H1 (cell line): ENCODE measurements at regions not wholly inside any gene's neighbourhood (a gene's known extent, or its start where the extent isn't known, plus 50 kb on each side); places are given as distances from the start of the nearest gene placed in this dataset.

Experiments
- CTCF ChIA-PET: fragments of 300-600 bp; sonication (Branson Sonifier 250); formaldehyde crosslinking; loops from one replicate; lab custom pipeline; 2021; ENCODE audit not compliant: partially characterized antibody; lab: Charles Lee
- POLR2A ChIA-PET: fragments of 300-600 bp; sonication (Branson Sonifier 250); formaldehyde crosslinking; loops from one replicate; lab custom pipeline; 2021; ENCODE audit warnings: inconsistent platforms; ENCODE audit not compliant: partially characterized antibody; lab: Charles Lee
- DNase-seq, 2 experiments: peaks; one replicate each; pipeline versions ENCODE4 v3.0.0 to v3.0.0-alpha.2; 2010 to 2022; ENCODE audit warnings: low spot score in 2 of 2, low read depth in 1 of 2, mixed read lengths in 1 of 2
- FAIRE-seq: peaks from 2 replicates; lab custom pipeline; 2011; peaks lifted over from hg19 to GRCh38; lab: Jason Lieb, UNC
- H2AFZ ChIP-seq: 2 replicates; pipeline ENCODE4 v1.8.1; 2012; ENCODE audit warnings: low read length, inconsistent platforms
- H2AK5ac ChIP-seq: 2 replicates; pipeline ENCODE4 v1.6.1; 2013; ENCODE audit warnings: low read depth, low read length
- H2BK120ac ChIP-seq: replicated peaks from 2 replicates; pipeline ENCODE3; 2013; ENCODE audit warnings: low read depth, low read length, inconsistent platforms
- H2BK12ac ChIP-seq: 2 replicates; pipeline ENCODE4 v1.6.1; 2013; ENCODE audit warnings: low read depth, low read length
- H2BK15ac ChIP-seq: 2 replicates; pipeline ENCODE4 v1.6.1; 2013; ENCODE audit warnings: low read length
- H2BK20ac ChIP-seq: 2 replicates; pipeline ENCODE4 v1.6.1; 2013; ENCODE audit warnings: low read length
- H2BK5ac ChIP-seq: 2 replicates; pipeline ENCODE4 v1.6.1; 2013; ENCODE audit warnings: low read depth, low read length
- H3K14ac ChIP-seq: 2 replicates; pipeline ENCODE4 v1.6.1; 2013; ENCODE audit warnings: inconsistent platforms; ENCODE audit not compliant: insufficient read length
- H3K18ac ChIP-seq: 2 replicates; pipeline ENCODE4 v1.6.1; 2013; ENCODE audit warnings: low read length; ENCODE audit errors: extremely low read depth
- H3K23ac ChIP-seq: 2 replicates; pipeline ENCODE4 v1.6.1; 2013; ENCODE audit warnings: inconsistent platforms; ENCODE audit not compliant: insufficient read length
- H3K23me2 ChIP-seq: 2 replicates; pipeline ENCODE4 v1.6.1; 2013; ENCODE audit warnings: low read depth, low read length
- H3K27ac ChIP-seq: 2 replicates; pipeline ENCODE4 v1.6.1; 2011; ENCODE audit warnings: low read depth, low read length, inconsistent platforms
- H3K27me3 ChIP-seq, 4 experiments: replicated peaks in 1 of 4; 1 replicate in 1 of 4; 2 replicates in 3 of 4; pipeline versions ENCODE4 v1.6.1 to v1.8.1; 2011 to 2013; ENCODE audit warnings: low read length in 3 of 4, mild to moderate bottlenecking in 3 of 4, inconsistent platforms in 2 of 4, mixed read lengths in 2 of 4, moderate library complexity in 1 of 4; ENCODE audit not compliant: control insufficient read depth in 3 of 4, insufficient read depth in 3 of 4; ENCODE audit errors: extremely low read depth in 1 of 4
- H3K36me3 ChIP-seq, 4 experiments: 2 replicates each; pipeline versions ENCODE4 v1.6.1 to v1.8.1; 2011 to 2013; ENCODE audit warnings: mild to moderate bottlenecking in 4 of 4, low read length in 3 of 4, moderate library complexity in 2 of 4, control low read depth in 1 of 4, inconsistent platforms in 1 of 4; ENCODE audit not compliant: insufficient read depth in 4 of 4, control insufficient read depth in 2 of 4
- H3K4ac ChIP-seq: replicated peaks from 2 replicates; pipeline ENCODE3; 2013; ENCODE audit warnings: low read length, low read depth, mixed read lengths, inconsistent platforms; ENCODE audit not compliant: insufficient read length
- H3K4me1 ChIP-seq, 4 experiments: replicated peaks in 1 of 4; 1 replicate in 1 of 4; 2 replicates in 3 of 4; pipeline versions ENCODE4 v1.6.1 to v1.8.1; 2011 to 2013; ENCODE audit warnings: low read length in 3 of 4, inconsistent platforms in 2 of 4, mixed read lengths in 1 of 4; ENCODE audit not compliant: insufficient read depth in 4 of 4, control insufficient read depth in 3 of 4
- H3K4me2 ChIP-seq, 2 experiments: 2 replicates each; pipeline versions ENCODE4 v1.6.1 to v1.8.1; 2011 to 2013; ENCODE audit warnings: low read depth in 2 of 2, low read length in 2 of 2, control low read depth in 1 of 2, inconsistent platforms in 1 of 2, mild to moderate bottlenecking in 1 of 2; ENCODE audit not compliant: insufficient read depth in 1 of 2
- H3K4me3 ChIP-seq, 4 experiments: fragments of 200-600, 300-600 bp in 1 of 4; sonication (generic), shearing (Covaris generic), sonication (Bioruptor Twin) in 1 of 4; 2 replicates each; pipeline versions ENCODE4 v1.5.1 to v1.8.1; 2011 to 2016; ENCODE audit warnings: low read length in 4 of 4, low read depth in 3 of 4, control low read depth in 2 of 4, inconsistent platforms in 2 of 4, mild to moderate bottlenecking in 2 of 4, mixed read lengths in 1 of 4, moderate library complexity in 1 of 4; ENCODE audit not compliant: insufficient read depth in 2 of 4; ENCODE audit errors: extremely low read depth in 1 of 4
- H3K56ac ChIP-seq: replicated peaks from 2 replicates; pipeline ENCODE3; 2013; ENCODE audit warnings: low read depth, mild to moderate bottlenecking, mixed read lengths, low read length, inconsistent platforms; ENCODE audit not compliant: insufficient read length
- H3K79me1 ChIP-seq: 2 replicates; pipeline ENCODE4 v1.6.1; 2013; ENCODE audit warnings: low read depth, low read length, control low read depth
- H3K79me2 ChIP-seq, 2 experiments: 2 replicates each; pipeline versions ENCODE4 v1.6.1 to v1.8.1; 2012 to 2013; ENCODE audit warnings: low read length in 2 of 2, mild to moderate bottlenecking in 2 of 2, inconsistent platforms in 1 of 2; ENCODE audit not compliant: insufficient read depth in 2 of 2, control insufficient read depth in 1 of 2
- H3K9ac ChIP-seq, 4 experiments: replicated peaks in 1 of 4; 1 replicate in 1 of 4; 2 replicates in 3 of 4; pipeline versions ENCODE4 v1.6.1 to v1.8.1; 2011 to 2013; ENCODE audit warnings: low read depth in 3 of 4, low read length in 3 of 4, control low read depth in 2 of 4, mild to moderate bottlenecking in 2 of 4, moderate library complexity in 2 of 4, inconsistent platforms in 1 of 4; ENCODE audit errors: extremely low read depth in 1 of 4
- H3K9me3 ChIP-seq, 2 experiments: 2 replicates each; pipeline versions ENCODE4 v1.6.1 to v1.8.1; 2012 to 2013; ENCODE audit warnings: mild to moderate bottlenecking in 2 of 2, moderate library complexity in 2 of 2, control low read depth in 1 of 2, inconsistent platforms in 1 of 2, low read depth in 1 of 2, low read length in 1 of 2, mixed read lengths in 1 of 2; ENCODE audit not compliant: insufficient read depth in 2 of 2
- H4K20me1 ChIP-seq, 2 experiments: replicated peaks in 1 of 2; 2 replicates each; pipeline versions ENCODE3 to v1.8.1; 2011 to 2013; ENCODE audit warnings: inconsistent platforms in 2 of 2, low read length in 2 of 2, mild to moderate bottlenecking in 1 of 2; ENCODE audit not compliant: insufficient read depth in 2 of 2, control insufficient read depth in 1 of 2
- H4K5ac ChIP-seq: 2 replicates; pipeline ENCODE4 v1.6.1; 2013; ENCODE audit warnings: low read length, low read depth, mixed read lengths, inconsistent platforms; ENCODE audit not compliant: insufficient read length
- H4K8ac ChIP-seq: 2 replicates; pipeline ENCODE4 v1.8.0; 2013; ENCODE audit warnings: mild to moderate bottlenecking, moderate library complexity, low read length, inconsistent platforms; ENCODE audit not compliant: insufficient read depth; ENCODE audit errors: extremely low read depth
- H4K91ac ChIP-seq: replicated peaks from 2 replicates; pipeline ENCODE3; 2013; ENCODE audit warnings: low read length, mixed read lengths, inconsistent platforms; ENCODE audit not compliant: insufficient read length
- MAFK ChIP-seq: IDR thresholded peaks from 2 replicates; pipeline ENCODE4 v1.6.1; 2012; ENCODE audit warnings: low read depth, mild to moderate bottlenecking, improper control_type of control experiment, low read length
- POU5F1 ChIP-seq: IDR thresholded peaks from 2 replicates; pipeline ENCODE4 v1.6.1; 2011; ENCODE audit warnings: low read depth, mild to moderate bottlenecking, low read length, moderate library complexity
- SIX5 ChIP-seq: IDR thresholded peaks from 2 replicates; pipeline ENCODE4 v1.6.1; 2011; ENCODE audit warnings: mild to moderate bottlenecking, low read depth, low read length
- WGBS, 2 experiments: shearing (Covaris generic) in 1 of 2; methylation state at CpG; one replicate each; pipeline versions ENCODE4 v1.1.6 to v1.1.7; 2013 to 2015; ENCODE audit warnings: low lambda C conversion rate in 2 of 2, mixed read lengths in 2 of 2, inconsistent platforms in 1 of 2, low coverage in 1 of 2, missing lambda C conversion rate in 1 of 2; ENCODE audit not compliant: insufficient replicate concordance in 2 of 2, insufficient coverage in 1 of 2, insufficient read length in 1 of 2; ENCODE audit errors: extremely low coverage in 1 of 2, missing lambda C conversion rate in 1 of 2; 5-methylcytosine and 5-hydroxymethylcytosine counted together
- TF ChIP-seq, protein P1 (sequence below): IDR thresholded peaks from 2 replicates; pipeline ENCODE4 v1.6.1; 2011; ENCODE audit warnings: low read length, improper control_type of control experiment
- TF ChIP-seq, protein P2 (sequence below), 3 experiments: IDR thresholded peaks; 1 replicate in 2 of 3; 2 replicates in 1 of 3; pipeline versions ENCODE4 v1.5.1 to v1.6.1; 2011; ENCODE audit warnings: low read length in 3 of 3, mild to moderate bottlenecking in 3 of 3, inconsistent platforms in 2 of 3, low read depth in 1 of 3, moderate library complexity in 1 of 3; ENCODE audit not compliant: insufficient read depth in 1 of 3; ENCODE audit errors: control extremely low read depth in 1 of 3

DNA sequence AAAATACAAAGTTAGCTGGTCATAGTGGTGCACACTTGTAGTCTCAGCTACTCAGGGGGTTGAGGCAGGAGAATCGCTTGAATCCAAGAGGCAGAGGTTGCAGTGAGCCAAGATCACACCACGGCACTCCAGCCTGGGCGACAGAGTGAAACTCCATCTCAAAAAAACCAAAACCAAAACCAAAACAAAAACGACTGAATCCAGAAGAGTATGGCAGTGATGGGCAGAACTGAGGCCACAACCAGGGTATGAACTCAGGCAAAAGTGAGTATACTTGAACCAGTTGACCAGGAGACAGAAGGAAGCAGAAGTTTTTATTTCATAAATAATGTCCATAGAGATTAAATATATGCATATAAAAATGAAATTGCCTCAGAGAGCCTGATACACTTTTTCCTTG is 620.0 kb upstream of the SEL1L start:
- no peak overlapping the region for H4K91ac ChIP-seq
- H3K56ac ChIP-seq, result no peak overlapping the region
- H2BK120ac ChIP-seq, result no peak overlapping the region
- H3K36me3 ChIP-seq, result no peaks in the 10 kb centered on the region
- H2BK15ac ChIP-seq, result no peak overlapping the region
- POLR2A ChIA-PET, result no interaction called here
- H2BK20ac ChIP-seq, result no peak overlapping the region
- H3K79me2 ChIP-seq, result no peaks in the 10 kb centered on the region
- H2BK5ac ChIP-seq, result no peak overlapping the region
- H3K14ac ChIP-seq, result no peak overlapping the region
- WGBS, 2 experiments, result 96% methylated on average over 4 of the region's 4 CpGs; no CpG with 5 or more reads in 1 of the 2 experiments
- H2BK12ac ChIP-seq, result no peak overlapping the region
- TF ChIP-seq SIX5 (no peak), POU5F1 (no peak), MAFK (no peak)
- TF ChIP-seq, protein P1, sequence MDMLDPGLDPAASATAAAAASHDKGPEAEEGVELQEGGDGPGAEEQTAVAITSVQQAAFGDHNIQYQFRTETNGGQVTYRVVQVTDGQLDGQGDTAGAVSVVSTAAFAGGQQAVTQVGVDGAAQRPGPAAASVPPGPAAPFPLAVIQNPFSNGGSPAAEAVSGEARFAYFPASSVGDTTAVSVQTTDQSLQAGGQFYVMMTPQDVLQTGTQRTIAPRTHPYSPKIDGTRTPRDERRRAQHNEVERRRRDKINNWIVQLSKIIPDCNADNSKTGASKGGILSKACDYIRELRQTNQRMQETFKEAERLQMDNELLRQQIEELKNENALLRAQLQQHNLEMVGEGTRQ, result no peak
- TF ChIP-seq, protein P2, sequence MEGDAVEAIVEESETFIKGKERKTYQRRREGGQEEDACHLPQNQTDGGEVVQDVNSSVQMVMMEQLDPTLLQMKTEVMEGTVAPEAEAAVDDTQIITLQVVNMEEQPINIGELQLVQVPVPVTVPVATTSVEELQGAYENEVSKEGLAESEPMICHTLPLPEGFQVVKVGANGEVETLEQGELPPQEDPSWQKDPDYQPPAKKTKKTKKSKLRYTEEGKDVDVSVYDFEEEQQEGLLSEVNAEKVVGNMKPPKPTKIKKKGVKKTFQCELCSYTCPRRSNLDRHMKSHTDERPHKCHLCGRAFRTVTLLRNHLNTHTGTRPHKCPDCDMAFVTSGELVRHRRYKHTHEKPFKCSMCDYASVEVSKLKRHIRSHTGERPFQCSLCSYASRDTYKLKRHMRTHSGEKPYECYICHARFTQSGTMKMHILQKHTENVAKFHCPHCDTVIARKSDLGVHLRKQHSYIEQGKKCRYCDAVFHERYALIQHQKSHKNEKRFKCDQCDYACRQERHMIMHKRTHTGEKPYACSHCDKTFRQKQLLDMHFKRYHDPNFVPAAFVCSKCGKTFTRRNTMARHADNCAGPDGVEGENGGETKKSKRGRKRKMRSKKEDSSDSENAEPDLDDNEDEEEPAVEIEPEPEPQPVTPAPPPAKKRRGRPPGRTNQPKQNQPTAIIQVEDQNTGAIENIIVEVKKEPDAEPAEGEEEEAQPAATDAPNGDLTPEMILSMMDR (IDR thresholded peaks at IDR 0.05; ENCODE audit: control extremely low read depth in 1 of 3, insufficient read depth in 1 of 3, low read depth in 1 of 3, low read length in 3 of 3), result no peak
- TF ChIP-seq, all 59 proteins: peak for 0
- Histone ChIP-seq H4K20me1 (no peaks in the 10 kb centered on the region), H3K23ac (no peak overlapping the region), H3K9me3 (no peaks in the 10 kb centered on the region), H3K9ac (no peak overlapping the region), H3K23me2 (no peaks in the 10 kb centered on the region), H3K4me3 (no peak overlapping the region), H3K79me1 (no peaks in the 10 kb centered on the region), H3K27me3 (no peaks in the 10 kb centered on the region), H3K18ac (no peak overlapping the region), H2AFZ (no peak overlapping the region), H4K8ac (no peak overlapping the region), H3K4me1 (no peaks in the 10 kb centered on the region), H2AK5ac (no peak overlapping the region), H3K27ac (no peak overlapping the region), H4K5ac (no peak overlapping the region), H3K4ac (no peak overlapping the region), H3K4me2 (no peak overlapping the region)
- FAIRE-seq, result no peak
- no peak for DNase-seq
- CTCF ChIA-PET, result no interaction called here
